ENCODE measurements at regions not wholly inside any gene's neighbourhood (a gene's known extent, or its start where the extent isn't known, plus 50 kb on each side); places are given as distances from the start of the nearest gene placed in this dataset.
"Not testable (repeated sequence)": the region's sequence is repeated elsewhere in the genome, so short reads cannot be mapped to it uniquely, and the experiment has no call there.

DNA sequence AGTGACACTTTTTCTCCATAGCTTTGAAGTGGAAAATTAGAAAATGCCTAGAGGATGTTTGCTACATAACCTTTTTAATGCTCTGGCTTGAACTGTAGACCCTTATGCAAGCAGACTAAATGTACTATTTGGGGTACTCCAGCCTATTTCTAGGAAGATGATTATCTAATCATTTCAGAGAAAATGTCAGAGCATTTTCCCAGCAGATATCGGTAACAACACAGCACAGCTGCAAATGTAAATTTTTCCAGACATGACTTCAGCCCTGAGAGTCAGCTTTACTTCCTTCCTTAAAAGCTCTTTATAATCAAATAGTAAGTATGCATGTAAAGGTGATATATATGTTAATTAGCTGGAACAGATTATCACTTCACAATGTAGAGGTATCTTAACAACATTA is 1647.1 kb downstream of the SUCLG1 start:
- no peak for DNase-seq (ENCODE audit: low read depth)

DNA sequence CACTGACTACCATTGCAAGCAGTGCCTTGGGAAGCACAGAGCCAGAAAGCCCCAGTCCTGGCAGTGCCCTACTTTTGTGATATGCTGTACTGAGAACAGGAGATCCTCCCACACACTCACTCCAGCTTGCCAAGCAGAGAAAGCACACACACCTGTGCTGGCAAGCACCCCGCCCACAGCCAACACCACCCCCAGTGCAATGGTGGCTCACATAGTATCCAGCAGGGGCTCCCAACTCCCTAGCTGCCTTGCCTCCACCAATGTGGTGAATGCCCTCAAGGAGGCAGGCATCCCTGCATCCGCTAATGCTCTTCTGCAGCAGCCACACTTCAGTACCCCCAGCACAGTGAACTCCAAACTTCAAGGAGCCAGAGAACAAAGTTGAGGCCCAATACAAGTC is 1655.8 kb downstream of the SUCLG1 start:
- no peak for DNase-seq (ENCODE audit: low read depth)

DNA sequence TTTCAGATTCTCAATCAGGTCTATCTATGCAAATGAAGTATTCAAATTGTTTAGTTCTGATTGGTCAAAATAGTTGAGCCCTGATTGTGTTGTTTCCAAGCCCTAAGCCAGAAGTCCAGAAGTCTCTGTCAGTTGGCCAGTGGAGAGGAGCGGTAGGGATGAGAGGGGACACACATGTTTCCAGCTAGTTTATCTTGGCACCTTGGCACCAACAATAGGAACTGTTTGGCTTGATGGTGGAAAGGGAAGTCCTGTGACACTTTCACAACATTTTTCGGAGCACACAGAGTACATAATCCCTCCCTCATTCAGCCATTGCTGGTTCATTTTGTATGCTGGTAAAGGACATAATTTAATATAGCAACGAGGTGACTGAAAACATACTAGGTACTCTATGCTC is 1661.6 kb downstream of the SUCLG1 start:
- DNase-seq (ENCODE audit: low read depth) = no peak

DNA sequence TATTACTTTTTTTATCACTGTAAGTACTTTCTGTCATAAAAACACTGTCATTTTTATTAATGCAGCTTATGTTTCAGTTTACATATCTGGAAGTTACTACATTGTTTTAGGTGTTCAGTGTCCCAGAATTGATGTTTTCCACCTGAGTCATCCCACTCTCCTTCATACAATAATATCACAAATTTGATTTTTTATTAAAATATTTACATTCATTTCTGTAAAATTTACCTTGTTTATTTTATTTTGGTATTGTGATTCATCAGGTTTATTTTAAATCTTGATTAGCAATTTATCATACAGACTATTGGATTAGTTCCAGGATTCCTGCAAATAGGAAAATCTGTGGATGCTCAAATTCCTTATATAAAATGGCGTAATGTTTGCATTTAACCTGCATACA is 1662.9 kb downstream of the SUCLG1 start:
- DNase-seq (ENCODE audit: low read depth) = no peak

DNA sequence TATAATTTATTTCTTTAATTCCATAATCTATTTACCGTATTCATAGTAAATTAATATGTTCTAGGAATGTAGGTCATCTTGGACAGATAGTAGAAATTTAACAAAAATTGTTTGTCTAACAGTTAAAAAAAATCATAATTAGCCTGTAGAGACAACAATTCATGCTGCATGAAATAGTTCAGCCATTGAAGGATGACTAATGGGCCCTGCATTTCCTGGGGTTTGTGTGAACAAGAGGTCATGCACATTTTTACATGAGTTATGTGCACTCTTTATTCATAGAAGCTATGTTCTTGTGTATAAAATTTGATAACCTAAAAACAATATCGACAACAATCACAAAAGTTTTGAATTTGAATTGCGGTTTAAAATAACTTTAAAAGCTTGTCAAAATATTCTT is 1663.6 kb downstream of the SUCLG1 start:
- no peak for DNase-seq (ENCODE audit: low read depth)

DNA sequence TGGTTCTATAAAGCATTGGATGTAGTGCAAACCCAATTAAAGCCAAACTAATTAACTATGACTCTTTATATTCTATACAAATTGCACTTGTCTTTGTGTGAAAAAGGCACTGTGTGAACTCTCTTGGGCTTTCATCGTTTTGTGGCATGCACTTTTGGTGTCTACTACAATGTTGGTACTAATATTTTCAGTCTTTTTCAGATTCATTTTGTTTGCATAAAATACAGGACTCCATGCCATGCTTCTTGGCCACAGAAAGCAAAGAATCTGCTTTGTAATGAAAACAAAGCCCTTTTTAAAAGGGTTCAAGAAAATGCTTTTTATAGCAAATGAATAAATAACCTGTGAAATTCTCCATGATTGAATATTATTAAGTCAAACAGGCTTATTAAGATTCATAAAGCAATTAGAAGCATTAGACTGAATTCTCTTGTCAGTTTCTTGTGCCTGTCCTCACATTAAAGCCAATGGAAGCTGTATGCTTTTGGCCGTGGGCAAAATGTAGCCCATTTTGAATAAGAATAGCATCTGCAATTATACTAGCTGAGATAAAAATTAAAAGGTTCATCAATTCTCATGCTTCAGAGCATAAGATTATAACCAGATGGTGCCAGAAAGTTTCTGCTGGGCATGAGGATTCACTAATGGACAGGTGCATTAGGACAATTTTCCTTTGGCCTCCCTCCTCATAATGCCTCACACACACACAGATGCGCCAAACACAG is 1665.2 kb downstream of the SUCLG1 start:
- DNase-seq (ENCODE audit: low read depth) = no peak

DNA sequence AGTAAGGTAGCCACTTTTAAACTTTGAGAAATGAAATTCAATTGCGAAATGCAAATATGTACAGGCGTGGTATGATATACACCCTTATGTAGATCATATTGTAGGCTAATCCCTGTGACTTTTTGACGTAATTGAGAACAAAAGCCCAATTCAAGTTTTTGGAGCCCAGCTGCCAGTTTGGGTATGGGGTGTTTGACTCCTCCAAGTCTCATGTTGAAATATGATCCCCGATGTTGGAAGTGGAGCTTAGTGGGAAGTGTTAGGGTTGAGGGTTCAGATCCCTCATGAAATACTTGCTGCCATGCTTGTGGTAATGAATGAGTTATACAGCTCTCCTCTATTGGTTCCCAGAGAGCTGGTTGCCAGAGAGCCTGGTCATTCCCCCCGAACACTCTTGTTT is 1666.8 kb downstream of the SUCLG1 start:
- no peak for DNase-seq (ENCODE audit: low read depth)

DNA sequence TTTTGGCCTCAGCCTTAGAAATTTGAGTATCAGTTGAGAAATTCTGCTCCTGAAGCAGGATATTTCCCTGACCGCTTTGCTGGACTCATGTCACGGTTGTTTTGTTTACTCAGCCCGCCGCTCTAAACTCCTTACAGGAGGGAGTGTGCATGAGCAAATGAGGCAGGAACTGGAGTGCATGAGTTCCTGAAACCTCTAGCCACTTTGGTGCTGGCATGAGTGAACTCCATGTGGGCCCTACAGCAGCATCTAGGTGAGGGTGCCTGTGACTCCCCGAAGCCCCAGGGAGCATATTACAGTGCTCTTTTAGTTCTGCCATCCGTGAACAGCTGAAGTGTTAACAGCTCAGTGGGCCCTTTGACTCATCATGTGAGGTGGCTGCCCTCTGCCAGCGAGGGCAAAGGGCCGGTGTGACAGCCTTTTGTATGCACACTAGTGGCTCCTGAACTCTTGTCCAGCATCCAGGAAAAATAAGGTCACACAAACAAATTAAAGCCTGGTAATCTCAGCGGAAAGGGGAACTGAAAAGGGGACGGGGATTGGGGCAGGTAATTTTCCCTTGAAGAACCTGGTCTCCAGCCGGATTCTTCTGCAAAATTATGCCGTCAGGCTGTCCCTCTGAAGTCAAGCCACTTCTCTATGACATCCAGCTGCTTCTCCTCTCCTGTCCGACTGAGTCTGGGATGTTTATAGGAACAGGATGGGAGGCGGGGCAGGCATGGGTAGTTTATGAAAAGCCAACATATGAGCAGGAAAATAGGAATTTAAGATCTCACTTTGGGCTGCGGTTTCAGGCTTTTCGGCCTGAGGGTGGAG is 1668.7 kb downstream of the SUCLG1 start:
- no peak for DNase-seq (ENCODE audit: low read depth)

DNA sequence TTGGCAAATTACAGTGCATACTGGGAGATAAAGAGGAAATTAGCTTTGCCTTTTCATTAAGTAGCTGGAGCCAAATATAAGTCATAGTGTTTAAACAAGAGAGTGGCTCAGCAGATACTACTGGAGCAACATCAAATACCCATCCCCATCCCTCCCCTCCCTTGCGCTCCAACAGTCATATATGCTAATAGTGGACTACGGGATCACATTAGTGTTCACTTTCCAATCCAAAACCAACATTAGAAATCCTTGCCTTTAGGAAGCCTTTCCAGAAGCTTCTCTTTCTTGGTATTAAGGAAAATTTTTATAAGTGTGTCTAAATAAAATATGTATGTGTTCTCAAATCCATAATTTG is 1669.3 kb downstream of the SUCLG1 start:
- no peak for DNase-seq (ENCODE audit: low read depth)

DNA sequence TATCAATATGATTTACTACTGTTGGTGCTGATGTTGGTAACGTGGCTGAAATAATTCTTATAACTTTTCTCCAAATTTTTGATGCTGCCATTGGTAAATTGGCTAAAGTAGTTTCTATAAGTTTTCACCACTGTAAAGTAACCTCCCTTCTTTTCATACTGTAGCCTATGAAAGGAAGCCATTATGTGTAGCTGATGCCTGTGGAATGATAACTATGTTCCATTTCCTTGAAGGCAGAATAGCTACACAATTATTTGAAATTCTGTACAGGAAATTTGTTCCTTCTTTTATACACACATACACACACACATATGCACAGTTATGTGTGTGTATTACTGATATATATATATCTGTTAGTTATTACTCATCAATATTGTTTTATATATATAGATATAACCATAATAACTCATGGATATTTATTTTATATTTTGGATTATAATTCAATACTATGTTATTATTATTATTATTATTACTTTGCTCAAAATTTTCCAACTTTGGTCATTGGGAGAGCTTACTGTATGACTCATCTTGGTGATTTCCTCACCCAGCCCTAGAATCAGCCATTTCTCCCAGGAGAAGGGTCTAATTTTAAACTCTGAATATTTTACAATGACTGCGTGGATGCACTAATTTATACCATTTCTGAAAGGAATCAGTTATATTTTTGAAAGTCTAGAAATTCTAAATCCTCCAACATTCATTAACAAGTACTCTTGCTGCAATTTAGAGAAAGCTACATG is 1677.7 kb downstream of the SUCLG1 start:
- no peak for DNase-seq (ENCODE audit: low read depth)

DNA sequence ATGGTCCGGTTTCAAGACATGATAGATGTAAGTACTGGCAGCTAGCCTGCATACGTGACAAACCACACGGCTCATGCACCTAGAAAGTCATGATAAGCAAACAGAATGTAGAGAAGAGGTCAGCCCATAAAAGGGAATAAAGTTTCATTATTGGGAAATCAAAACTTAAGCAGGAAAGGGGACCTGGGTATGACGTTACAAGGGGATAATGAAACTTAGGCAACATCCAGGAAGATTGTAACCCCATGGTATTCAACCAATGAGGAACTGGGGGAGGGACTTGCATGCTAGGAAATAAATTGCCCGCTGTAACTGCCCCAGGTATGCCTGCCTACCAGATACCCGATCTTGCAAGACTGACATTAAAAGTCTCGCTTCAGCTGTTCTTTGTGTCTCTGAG is 1679.0 kb downstream of the SUCLG1 start:
- DNase-seq (ENCODE audit: low read depth) = no peak

DNA sequence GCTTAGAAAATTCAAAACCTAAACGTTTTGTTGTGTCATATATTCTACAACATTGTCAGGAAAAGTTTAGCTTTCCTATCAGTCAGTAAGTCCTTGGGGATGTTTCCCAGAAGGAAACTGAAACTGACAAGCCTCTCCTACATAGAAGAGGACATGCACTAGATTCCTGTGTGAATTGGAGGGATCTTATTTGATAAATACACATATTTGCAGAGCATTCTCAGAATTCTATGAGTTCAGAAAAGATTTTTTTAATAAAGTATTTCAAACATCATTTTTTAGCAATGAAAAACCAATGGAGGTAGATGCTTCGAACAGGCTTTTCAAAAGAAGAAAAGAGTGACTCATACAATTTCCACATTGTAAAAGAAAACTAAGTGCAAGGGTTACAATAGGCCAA is 1706.7 kb downstream of the SUCLG1 start:
- DNase-seq (ENCODE audit: low read depth) = no peak

DNA sequence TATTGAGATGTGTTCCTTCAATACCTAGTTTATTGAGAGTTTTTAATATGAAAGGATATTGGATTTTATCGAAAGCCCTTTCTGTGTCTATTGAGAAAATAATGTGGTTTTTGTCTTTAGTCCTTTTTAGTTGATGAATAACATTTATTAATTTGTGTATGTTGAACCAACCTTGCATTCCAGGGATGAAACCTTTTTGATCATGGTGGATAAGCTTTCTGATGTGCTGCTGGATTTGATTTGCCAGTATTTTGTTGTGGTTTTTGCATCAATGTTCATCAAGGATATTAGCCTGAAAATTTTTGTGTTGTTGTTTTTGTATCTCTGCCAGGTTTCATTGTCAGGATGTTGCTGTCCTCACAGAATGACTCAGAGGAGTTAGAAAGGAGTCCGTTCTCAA is 1710.4 kb downstream of the SUCLG1 start:
- no peak for DNase-seq (ENCODE audit: low read depth)

DNA sequence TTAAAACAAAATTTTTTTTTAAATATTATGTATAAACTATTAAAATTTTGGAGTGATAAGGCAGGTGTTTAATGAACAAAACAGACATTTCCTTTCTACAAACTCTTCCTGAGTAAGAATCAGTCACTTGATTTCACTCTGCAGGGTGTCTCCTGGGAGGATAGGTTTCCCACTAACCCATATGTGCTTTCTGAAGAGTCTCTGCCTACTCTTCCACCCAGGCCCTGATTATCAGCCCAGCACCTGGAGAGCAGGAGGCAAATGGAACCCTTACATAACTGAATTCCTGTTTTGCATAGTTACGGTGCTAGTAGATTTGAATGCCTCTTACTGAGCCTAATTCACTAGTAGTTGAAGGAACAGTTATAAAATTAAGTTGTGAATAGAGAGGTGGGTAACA is 1718.6 kb downstream of the SUCLG1 start:
- no peak for DNase-seq (ENCODE audit: low read depth)

DNA sequence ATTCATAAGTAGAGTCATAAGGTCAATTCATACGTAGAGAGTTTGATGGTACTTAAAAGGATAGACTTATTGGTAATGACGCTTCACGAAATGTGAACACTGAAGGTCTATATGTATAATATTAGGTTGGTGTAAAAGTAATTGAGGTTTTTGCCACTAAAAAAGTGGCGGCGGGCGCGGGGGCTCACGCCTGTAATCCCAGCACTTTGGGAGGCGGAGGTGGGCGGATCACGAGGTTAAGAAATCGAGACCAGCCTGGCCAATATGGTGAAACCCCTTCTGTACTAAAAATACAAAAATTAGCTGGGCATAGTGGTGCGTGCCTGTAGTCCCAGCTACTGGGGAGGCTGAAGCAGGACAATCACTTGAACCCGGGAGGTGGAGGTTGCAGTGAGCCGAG is 1721.1 kb downstream of the SUCLG1 start:
- DNase-seq (ENCODE audit: low read depth) = not testable (repeated sequence)

DNA sequence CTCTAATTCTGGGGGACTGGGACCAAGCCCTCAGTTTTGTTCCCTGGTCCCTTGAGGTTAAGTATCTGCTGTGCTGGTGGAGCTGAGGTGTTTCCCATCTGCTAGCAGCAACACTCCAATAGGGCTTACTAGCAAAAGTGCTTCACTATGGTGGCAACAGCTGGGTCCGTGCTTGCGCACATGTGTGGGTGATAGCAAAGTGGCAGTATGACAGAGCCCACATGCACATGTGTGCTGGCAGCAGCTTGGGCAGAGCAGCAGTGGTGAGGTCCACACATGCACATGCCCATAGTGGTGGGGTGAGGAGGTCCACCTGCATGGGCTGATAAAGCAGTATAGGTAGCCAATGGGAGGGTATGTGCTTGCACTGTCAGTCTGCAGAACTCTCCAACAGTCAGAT is 1723.7 kb downstream of the SUCLG1 start:
- no peak for DNase-seq (ENCODE audit: low read depth)

DNA sequence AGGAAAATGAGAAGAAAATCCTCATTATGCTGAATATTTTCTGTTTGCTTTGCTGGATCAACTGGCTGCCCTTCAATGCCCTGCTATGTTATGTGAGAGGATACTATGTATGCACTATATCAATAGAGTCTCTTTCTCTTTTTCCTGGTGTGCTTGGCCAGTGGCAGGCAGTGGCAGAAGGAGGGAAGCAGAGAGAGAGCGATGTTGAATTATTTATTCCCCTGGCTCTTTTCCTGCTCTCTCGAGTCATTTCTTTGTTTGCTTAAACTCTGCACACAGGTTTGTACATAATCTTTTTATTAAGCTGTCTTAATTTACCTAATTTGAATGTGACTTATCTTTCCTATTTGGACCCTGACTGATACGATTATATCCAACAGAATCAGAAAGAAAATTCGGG is 1727.3 kb downstream of the SUCLG1 start:
- no peak for DNase-seq (ENCODE audit: low read depth)

DNA sequence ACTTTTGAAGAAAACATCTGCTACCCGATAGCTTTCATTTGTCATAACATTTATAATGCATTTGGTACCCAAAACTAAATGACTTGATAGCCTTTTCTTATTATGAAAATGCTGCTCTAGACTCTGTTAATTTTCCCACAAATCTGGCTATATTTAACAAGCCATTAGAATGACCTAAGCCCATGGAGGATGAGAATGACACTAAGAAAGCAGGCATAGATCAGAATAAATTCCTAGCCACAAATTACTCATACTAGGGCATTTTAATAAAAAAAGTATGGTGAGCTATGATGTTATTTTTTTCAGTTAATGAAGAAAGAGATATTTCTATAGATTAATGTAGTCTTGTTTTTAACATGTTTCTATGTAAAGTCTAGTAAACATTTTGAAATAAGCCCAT is 1728.3 kb downstream of the SUCLG1 start:
- no peak for DNase-seq (ENCODE audit: low read depth)

DNA sequence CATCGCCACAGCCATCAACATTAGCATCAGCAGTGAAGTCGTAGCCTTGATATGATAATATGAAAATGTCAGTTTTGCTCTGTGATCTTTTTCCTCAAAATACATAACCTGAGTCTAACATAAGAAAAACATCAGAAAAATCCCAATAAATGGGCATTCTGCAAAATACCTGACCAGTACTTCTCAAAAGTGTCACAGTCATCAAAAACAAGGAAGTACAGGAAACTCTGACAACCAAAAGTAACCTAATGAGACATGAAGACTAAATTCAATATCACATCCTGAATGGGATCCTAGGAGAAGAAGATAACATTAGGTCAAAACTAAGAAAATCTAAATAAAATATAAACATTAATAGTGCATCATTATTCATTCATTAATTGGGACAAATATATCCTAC is 1731.0 kb downstream of the SUCLG1 start:
- DNase-seq (ENCODE audit: low read depth) = no peak

DNA sequence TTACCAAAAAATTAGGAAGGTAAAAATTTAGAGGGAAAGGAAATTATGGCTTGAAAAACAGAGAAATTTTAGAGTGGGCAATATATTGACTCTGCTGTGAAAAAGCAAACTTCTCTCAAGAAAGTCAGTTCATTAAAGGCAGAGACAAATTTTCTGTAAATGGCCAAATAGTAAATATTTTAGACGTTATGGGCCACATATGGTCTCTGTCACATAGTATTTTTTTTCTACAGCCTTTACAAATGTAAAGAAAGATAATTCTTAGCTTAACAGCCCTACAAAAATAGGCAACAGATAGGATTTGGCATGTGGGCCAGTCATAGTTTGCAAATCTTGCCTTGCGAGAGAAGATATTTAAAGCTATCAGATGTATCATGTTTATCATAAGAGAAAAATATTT is 1750.4 kb downstream of the SUCLG1 start:
- DNase-seq (ENCODE audit: low read depth) = no peak

DNA sequence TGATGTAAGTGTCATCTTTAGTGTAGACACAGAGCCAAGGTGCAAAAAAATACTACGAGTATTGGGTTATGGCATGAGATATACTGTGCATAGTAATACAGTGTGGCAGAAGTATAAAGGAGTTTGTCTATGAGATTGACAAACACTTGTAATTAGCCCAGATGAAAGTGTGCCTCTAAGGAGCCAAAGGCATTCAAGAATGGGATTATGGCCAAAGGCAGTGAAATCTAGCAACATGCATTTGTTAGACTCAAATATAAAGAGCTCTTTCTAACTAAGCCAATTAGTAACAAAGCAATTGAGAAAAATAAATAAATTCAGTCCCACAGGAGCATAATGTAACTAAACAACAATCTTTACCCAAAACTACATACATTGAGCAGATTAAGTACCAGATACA is 1761.8 kb downstream of the SUCLG1 start:
- no peak for DNase-seq (ENCODE audit: low read depth)

DNA sequence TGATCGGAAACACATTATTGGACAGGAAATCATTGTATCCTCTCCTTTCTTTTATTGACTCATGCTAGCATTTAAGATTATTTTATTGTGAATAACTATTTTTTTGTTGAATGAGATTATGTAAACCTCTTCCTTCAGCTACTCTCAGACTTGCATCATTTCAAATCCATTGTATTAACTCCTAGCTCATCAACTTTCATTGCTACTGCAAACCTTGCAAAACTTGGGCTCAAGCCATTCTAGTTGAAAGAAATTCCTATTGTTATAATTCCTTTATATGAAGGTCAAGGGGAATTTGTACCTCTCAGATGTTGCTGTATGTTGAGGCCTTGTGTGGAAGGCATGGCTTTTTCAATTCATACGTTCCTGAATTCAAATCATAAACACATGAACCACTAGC is 1764.6 kb downstream of the SUCLG1 start:
- no peak for DNase-seq (ENCODE audit: low read depth)

DNA sequence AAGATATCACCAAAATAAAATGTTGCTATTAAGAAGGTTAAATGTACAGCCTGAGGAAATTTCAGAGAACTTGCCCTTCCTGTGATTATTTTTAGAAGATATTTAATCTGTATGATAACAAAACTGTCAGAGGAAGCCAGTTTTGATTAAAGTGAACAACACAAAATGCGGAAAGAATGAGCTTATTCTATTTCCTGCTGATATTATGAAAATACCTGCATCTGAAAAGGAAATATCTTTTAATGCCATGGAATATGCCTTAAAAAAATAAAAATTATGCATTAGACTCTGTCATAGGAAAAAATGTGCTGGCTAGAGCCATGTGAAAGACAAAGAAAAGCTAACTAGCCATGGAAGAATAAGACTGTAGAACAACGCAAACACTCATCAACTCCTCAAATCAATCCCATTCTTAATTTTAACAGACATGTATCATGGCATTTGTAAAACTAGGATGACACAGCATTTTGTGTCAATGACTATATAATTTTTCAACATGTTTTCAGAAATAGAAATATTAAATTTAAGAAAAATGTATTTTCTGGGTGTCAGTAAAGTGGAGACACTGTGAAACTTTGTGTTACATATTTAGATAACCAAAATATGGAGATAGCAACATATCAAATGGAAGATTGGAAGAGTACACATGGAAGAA is 1768.2 kb downstream of the SUCLG1 start:
- no peak for DNase-seq (ENCODE audit: low read depth)

Data from stimulated activated CD8-positive, alpha-beta memory T cell treated with anti-CD3 and anti-CD28 coated beads, Interleukin-15, amount 100 ng/mL, for 1 hour (primary cell).